ENCODE measurements at regions not wholly inside any gene's neighbourhood (a gene's known extent, or its start where the extent isn't known, plus 50 kb on each side); places are given as distances from the start of the nearest gene placed in this dataset.

- no peak for TF ChIP-seq CTCF (IDR thresholded peaks at IDR 0.05)
- no peak for TF ChIP-seq POLR2A (IDR thresholded peaks at IDR 0.05)
Observed at GRCh38 chr6:167526465-167527368, 201.8 kb downstream of the TTLL2 start.

Data from lower leg skin (tissue), 3 donors.